ENCODE measurements at regions not wholly inside any gene's neighbourhood (a gene's known extent, or its start where the extent isn't known, plus 50 kb on each side); places are given as distances from the start of the nearest gene placed in this dataset.

DNA sequence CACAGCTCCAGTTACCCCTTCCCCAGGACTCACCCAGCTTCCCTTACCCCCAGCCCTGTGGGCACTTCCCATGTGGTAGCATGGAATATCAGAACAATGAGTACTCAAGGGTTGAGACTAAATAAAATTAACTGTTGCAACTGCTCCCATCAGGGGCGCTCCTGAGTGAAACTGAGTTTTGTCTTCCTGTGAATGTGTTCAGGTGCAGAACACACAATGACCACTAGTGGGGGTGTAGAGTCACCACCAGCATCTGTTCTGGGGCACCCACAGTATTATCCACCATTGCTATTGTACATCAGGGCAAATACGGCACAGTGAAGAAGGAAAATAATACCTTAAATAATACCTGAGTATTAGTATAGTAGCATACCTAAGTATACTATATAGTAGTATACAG is 689.7 kb downstream of the TBC1D22A start:
- DNase-seq: no peak
- intact Hi-C loops (cut with DNase I; ENCODE audit: low total_unique reads): no loop called here
- H3K36me3 ChIP-seq: no peaks in the 10 kb centered on the region
- H3K9me3 ChIP-seq: peaks cover 4 to 21% (median 11%) of the 10 kb centered on the region in 4 donors
- no peak overlapping the region for H3K27ac ChIP-seq
- no peak overlapping the region for H3K4me3 ChIP-seq
- WGBS, 5 donors: 65 to 85% (median 81%) methylated on average over 2 of the region's 2 CpGs
- TF ChIP-seq, protein P1, sequence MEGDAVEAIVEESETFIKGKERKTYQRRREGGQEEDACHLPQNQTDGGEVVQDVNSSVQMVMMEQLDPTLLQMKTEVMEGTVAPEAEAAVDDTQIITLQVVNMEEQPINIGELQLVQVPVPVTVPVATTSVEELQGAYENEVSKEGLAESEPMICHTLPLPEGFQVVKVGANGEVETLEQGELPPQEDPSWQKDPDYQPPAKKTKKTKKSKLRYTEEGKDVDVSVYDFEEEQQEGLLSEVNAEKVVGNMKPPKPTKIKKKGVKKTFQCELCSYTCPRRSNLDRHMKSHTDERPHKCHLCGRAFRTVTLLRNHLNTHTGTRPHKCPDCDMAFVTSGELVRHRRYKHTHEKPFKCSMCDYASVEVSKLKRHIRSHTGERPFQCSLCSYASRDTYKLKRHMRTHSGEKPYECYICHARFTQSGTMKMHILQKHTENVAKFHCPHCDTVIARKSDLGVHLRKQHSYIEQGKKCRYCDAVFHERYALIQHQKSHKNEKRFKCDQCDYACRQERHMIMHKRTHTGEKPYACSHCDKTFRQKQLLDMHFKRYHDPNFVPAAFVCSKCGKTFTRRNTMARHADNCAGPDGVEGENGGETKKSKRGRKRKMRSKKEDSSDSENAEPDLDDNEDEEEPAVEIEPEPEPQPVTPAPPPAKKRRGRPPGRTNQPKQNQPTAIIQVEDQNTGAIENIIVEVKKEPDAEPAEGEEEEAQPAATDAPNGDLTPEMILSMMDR (IDR thresholded peaks at IDR 0.05): no peak
- no peak for TF ChIP-seq EP300 (IDR thresholded peaks at IDR 0.05)
- no peak for TF ChIP-seq POLR2A (IDR thresholded peaks at IDR 0.05)
- no peak for TF ChIP-seq POLR2AphosphoS5 (IDR thresholded peaks at IDR 0.05)
- H3K27me3 ChIP-seq: peaks cover 0 to 16% (median 0%) of the 10 kb centered on the region in 3 donors
- H3K4me1 ChIP-seq: peaks cover 0 to 5% (median 0%) of the 10 kb centered on the region in 4 donors

DNA sequence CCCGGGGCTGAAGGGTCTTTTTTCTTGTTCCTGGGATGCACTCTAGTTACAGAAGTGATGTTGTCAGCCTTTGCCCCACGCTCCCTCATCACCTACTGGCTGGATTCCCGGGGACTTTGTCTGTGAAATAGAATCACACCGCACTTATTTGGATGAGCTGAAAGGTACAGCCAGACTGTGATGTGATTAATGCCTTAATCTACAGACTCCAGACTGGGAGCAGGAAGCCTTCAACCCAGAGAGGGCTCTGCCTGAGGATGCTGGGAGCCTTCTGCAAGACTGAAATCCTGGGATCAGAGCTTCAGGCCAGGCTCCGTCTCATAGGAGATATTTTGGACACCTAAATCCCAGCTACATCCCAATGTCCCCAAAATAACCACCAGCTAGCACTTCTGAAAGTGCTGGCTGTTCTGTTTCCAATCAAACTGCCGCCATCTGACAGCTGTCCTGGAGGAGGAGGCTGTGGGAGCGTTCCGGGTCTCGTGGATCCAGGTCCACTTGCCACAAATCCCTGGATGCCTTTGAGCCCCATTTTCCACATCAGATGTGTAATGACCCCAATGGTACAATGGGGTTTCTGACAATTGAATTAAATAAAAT is 688.5 kb downstream of the TBC1D22A start:
- WGBS, 5 donors: 77 to 90% (median 80%) methylated on average over 8 to 9 of the region's 9 CpGs
- no peaks in the 10 kb centered on the region for H3K36me3 ChIP-seq
- H3K27me3 ChIP-seq: peaks cover 0 to 17% (median 0%) of the 10 kb centered on the region in 3 donors
- peaks cover 4 to 21% (median 11%) of the 10 kb centered on the region in 4 donors for H3K9me3 ChIP-seq
- no peak overlapping the region for H3K4me3 ChIP-seq
- peaks cover 0 to 5% (median 0%) of the 10 kb centered on the region in 4 donors for H3K4me1 ChIP-seq
- DNase-seq: no peak
- no peak overlapping the region for H3K27ac ChIP-seq
- intact Hi-C loops (cut with DNase I; ENCODE audit: low total_unique reads): no loop called here
- TF ChIP-seq POLR2AphosphoS5 (IDR thresholded peaks at IDR 0.05): no peak
- TF ChIP-seq, protein P1 (IDR thresholded peaks at IDR 0.05): no peak
- no peak for TF ChIP-seq EP300 (IDR thresholded peaks at IDR 0.05)

- H3K27ac ChIP-seq: no peak overlapping the region
- no peaks in the 10 kb centered on the region for H3K36me3 ChIP-seq
- no peak for TF ChIP-seq POLR2A (IDR thresholded peaks at IDR 0.05)
- TF ChIP-seq EP300 (IDR thresholded peaks at IDR 0.05): no peak
- TF ChIP-seq, protein P1 (IDR thresholded peaks at IDR 0.05): no peak
- no peak for TF ChIP-seq POLR2AphosphoS5 (IDR thresholded peaks at IDR 0.05)
- peaks cover 0 to 19% (median 0%) of the 10 kb centered on the region in 3 donors for H3K27me3 ChIP-seq
- H3K9me3 ChIP-seq: peaks cover 4 to 17% (median 11%) of the 10 kb centered on the region in 4 donors
- H3K4me1 ChIP-seq: peaks cover 0 to 5% (median 0%) of the 10 kb centered on the region in 4 donors
- no peak for DNase-seq
- WGBS, 5 donors: 70 to 82% (median 75%) methylated on average over 11 to 12 of the region's 12 CpGs
- H3K4me3 ChIP-seq: no peak overlapping the region
- intact Hi-C loops (cut with DNase I; ENCODE audit: low total_unique reads): no loop called here
These were observed 687.2 kb downstream of the TBC1D22A start for GRCh38 chr22:47449508-47450270.

- Histone ChIP-seq H3K4me1 (peaks cover 0 to 5% (median 0%) of the 10 kb centered on the region in 4 donors), H3K4me3 (no peak overlapping the region), H3K27ac (no peak overlapping the region), H3K9me3 (peaks cover 0 to 15% (median 6%) of the 10 kb centered on the region in 4 donors), H3K27me3 (peaks cover 0 to 23% (median 0%) of the 10 kb centered on the region in 3 donors), H3K36me3 (no peaks in the 10 kb centered on the region)
- no peak for DNase-seq
- WGBS, 5 donors: 75 to 85% (median 82%) methylated on average over 16 to 19 of the region's 19 CpGs
- intact Hi-C loops (cut with DNase I; ENCODE audit: low total_unique reads): no loop called here
- TF ChIP-seq POLR2AphosphoS5 (IDR thresholded peaks at IDR 0.05) (no peak), POLR2A (IDR thresholded peaks at IDR 0.05) (no peak), EP300 (IDR thresholded peaks at IDR 0.05) (no peak)
- TF ChIP-seq, protein P1 (IDR thresholded peaks at IDR 0.05): no peak
These were observed 686.1 kb downstream of the TBC1D22A start for GRCh38 chr22:47448231-47449223.
